Endothelial cell of umbilical vein (primary cell): ENCODE measurements at regions not wholly inside any gene's neighbourhood (a gene's known extent, or its start where the extent isn't known, plus 50 kb on each side); places are given as distances from the start of the nearest gene placed in this dataset.

Experiments
- CTCF ChIP-seq, 2 donors: IDR thresholded peaks; 1 replicate in 1 of 2; 2 replicates in 1 of 2; pipeline ENCODE4 v1.5.1; 2011; ENCODE audit warnings: low read length in 2 of 2, mild to moderate bottlenecking in 2 of 2, moderate library complexity in 2 of 2, control low read depth in 1 of 2, inconsistent platforms in 1 of 2, low read depth in 1 of 2; ENCODE audit not compliant: insufficient read depth in 1 of 2; ENCODE audit errors: extremely low read depth in 1 of 2
- EZH2 ChIP-seq: IDR thresholded peaks from 2 replicates; pipeline ENCODE4 v1.6.1; 2012; ENCODE audit warnings: borderline replicate concordance, low read depth, mild to moderate bottlenecking, moderate library complexity, low read length, inconsistent platforms; ENCODE audit not compliant: severe bottlenecking
- FOS ChIP-seq: IDR thresholded peaks from 2 replicates; pipeline ENCODE4 v1.6.1; 2011; ENCODE audit warnings: mild to moderate bottlenecking, low read length, moderate library complexity, borderline replicate concordance; ENCODE audit not compliant: insufficient read depth
- GATA2 ChIP-seq: IDR thresholded peaks from 2 replicates; pipeline ENCODE4 v1.7.0; 2011; ENCODE audit warnings: low read depth, mild to moderate bottlenecking, moderate library complexity, mixed read lengths, low read length; ENCODE audit not compliant: insufficient read length, insufficient read depth
- POLR2A ChIP-seq: IDR thresholded peaks from 2 replicates; pipeline ENCODE4 v1.6.1; 2012; ENCODE audit warnings: low read depth, mild to moderate bottlenecking, control low read depth, low read length
- POLR2AphosphoS5 ChIP-seq: IDR thresholded peaks from 2 replicates; pipeline ENCODE4 v1.6.1; 2012; ENCODE audit warnings: low read depth, mild to moderate bottlenecking, control low read depth, low read length, moderate library complexity; ENCODE audit not compliant: insufficient read depth

GRCh38 chr18:11268153-11268552 lies 118.8 kb upstream of the PIEZO2 start:
- no peak for TF ChIP-seq POLR2A
- TF ChIP-seq CTCF (IDR thresholded peaks at IDR 0.05; ENCODE audit: extremely low read depth in 1 of 2, insufficient read depth in 1 of 2, low read depth in 1 of 2, low read length in 2 of 2): no peak
- no peak for TF ChIP-seq EZH2
- TF ChIP-seq POLR2AphosphoS5: no peak
- no peak for TF ChIP-seq FOS
- TF ChIP-seq GATA2: no peak
